SK-N-SH treated with all-trans-retinoic acid at 6 μM for 48 hours (cell line): ENCODE measurements at regions not wholly inside any gene's neighbourhood (a gene's known extent, or its start where the extent isn't known, plus 50 kb on each side); places are given as distances from the start of the nearest gene placed in this dataset.

Source experiments
- ATAC-seq: fragments of 200-7000 bp; cut with Tn5 transposase; 3 replicates; pipeline ENCODE4 v1.9.1; 2020; ENCODE audit warnings: mild to moderate bottlenecking, moderate library complexity
- ARNTL ChIP-seq: fragments of 450-650 bp; formaldehyde crosslinking; IDR thresholded peaks from 2 replicates; pipeline ENCODE4 v1.5.0; 2020; ENCODE audit warnings: low read depth, mild to moderate bottlenecking, moderate library complexity, borderline replicate concordance
- BACH2 ChIP-seq: fragments of 250-450 bp; sonication (Bioruptor Pico); IDR thresholded peaks from 2 replicates; pipeline ENCODE4 v1.9.0; 2021; ENCODE audit warnings: mild to moderate bottlenecking, borderline replicate concordance
- CSDC2 ChIP-seq: fragments of 250-450 bp; sonication (Bioruptor Pico); IDR thresholded peaks from 2 replicates; pipeline ENCODE4 v1.5.0; 2020; ENCODE audit warnings: mild to moderate bottlenecking, moderate library complexity
- CSRNP3 ChIP-seq: fragments of 250-450 bp; sonication (Bioruptor Pico); IDR thresholded peaks from 2 replicates; pipeline ENCODE4 v1.5.1; 2021; ENCODE audit warnings: mild to moderate bottlenecking, moderate library complexity
- ESRRG ChIP-seq: fragments of 250-450 bp; sonication (Bioruptor Pico); IDR thresholded peaks from 2 replicates; pipeline ENCODE4 v1.6.1; 2021; ENCODE audit warnings: mild to moderate bottlenecking
- GLIS3 ChIP-seq: fragments of 250-450 bp; sonication (Bioruptor Pico); IDR thresholded peaks from 2 replicates; pipeline ENCODE4 v1.5.0; 2020; ENCODE audit warnings: mild to moderate bottlenecking, moderate library complexity
- ISL1 ChIP-seq: fragments of 250-450 bp; sonication (Bioruptor Pico); IDR thresholded peaks from 2 replicates; pipeline ENCODE4 v2.1.2; 2022; ENCODE audit warnings: mild to moderate bottlenecking, moderate library complexity
- PATZ1 ChIP-seq: fragments of 250-450 bp; sonication (Bioruptor Pico); IDR thresholded peaks from 2 replicates; pipeline ENCODE4 v1.8.0; 2020; ENCODE audit warnings: mild to moderate bottlenecking, moderate library complexity, borderline replicate concordance
- PPARA ChIP-seq: fragments of 250-450 bp; sonication (Bioruptor Pico); IDR thresholded peaks from 2 replicates; pipeline ENCODE4 v1.5.0; 2020; ENCODE audit warnings: mild to moderate bottlenecking, borderline replicate concordance
- RARB ChIP-seq: fragments of 250-450 bp; sonication (Bioruptor Pico); IDR thresholded peaks from 2 replicates; pipeline ENCODE4 v1.8.0; 2021; ENCODE audit warnings: mild to moderate bottlenecking, moderate library complexity
- SNAI2 ChIP-seq: fragments of 250-450 bp; sonication (Bioruptor Pico); IDR thresholded peaks from 2 replicates; pipeline ENCODE4 v1.5.0; 2020; ENCODE audit warnings: mild to moderate bottlenecking, moderate library complexity
- TCF4 ChIP-seq: fragments of 250-450 bp; sonication (Bioruptor Pico); IDR thresholded peaks from 2 replicates; pipeline ENCODE4 v1.8.0; 2021; ENCODE audit warnings: mild to moderate bottlenecking, moderate library complexity, borderline replicate concordance
- TOX ChIP-seq: fragments of 250-450 bp; sonication (Bioruptor Pico); IDR thresholded peaks from 2 replicates; pipeline ENCODE4 v1.8.0; 2021; ENCODE audit warnings: mild to moderate bottlenecking, moderate library complexity, borderline replicate concordance
- TSHZ2 ChIP-seq: fragments of 250-450 bp; sonication (Bioruptor Pico); IDR thresholded peaks from 2 replicates; pipeline ENCODE4 v1.5.0; 2020; ENCODE audit warnings: mild to moderate bottlenecking, moderate library complexity
- ZC3H10 ChIP-seq: fragments of 250-450 bp; sonication (Bioruptor Pico); IDR thresholded peaks from 2 replicates; pipeline ENCODE4 v1.5.1; 2021; ENCODE audit warnings: mild to moderate bottlenecking, moderate library complexity
- ZFP3 ChIP-seq: fragments of 250-450 bp; sonication (Bioruptor Pico); IDR thresholded peaks from 2 replicates; pipeline ENCODE4 v1.5.0; 2020; ENCODE audit warnings: mild to moderate bottlenecking, moderate library complexity
- ZFP30 ChIP-seq: fragments of 450-650 bp; formaldehyde crosslinking; IDR thresholded peaks from 2 replicates; pipeline ENCODE4 v1.5.0; 2022; ENCODE audit warnings: mild to moderate bottlenecking, moderate library complexity
- ZNF70 ChIP-seq: fragments of 450-650 bp; formaldehyde crosslinking; IDR thresholded peaks from 2 replicates; pipeline ENCODE4 v1.5.0; 2020; ENCODE audit warnings: mild to moderate bottlenecking, moderate library complexity
- ZNF8 ChIP-seq: fragments of 450-650 bp; formaldehyde crosslinking; IDR thresholded peaks from 2 replicates; pipeline ENCODE4 v1.5.0; 2020; ENCODE audit warnings: mild to moderate bottlenecking, moderate library complexity
- TF ChIP-seq, protein P1 (sequence below): fragments of 250-450 bp; sonication (Bioruptor Pico); IDR thresholded peaks from 2 replicates; pipeline ENCODE4 v1.5.1; 2020; ENCODE audit warnings: low read depth, mild to moderate bottlenecking, moderate library complexity
- TF ChIP-seq, protein P2 (sequence below): fragments of 250-450 bp; sonication (Bioruptor Pico); IDR thresholded peaks from 2 replicates; pipeline ENCODE4 v1.8.0; 2021; ENCODE audit warnings: low read depth, mild to moderate bottlenecking, moderate library complexity, borderline replicate concordance

DNA sequence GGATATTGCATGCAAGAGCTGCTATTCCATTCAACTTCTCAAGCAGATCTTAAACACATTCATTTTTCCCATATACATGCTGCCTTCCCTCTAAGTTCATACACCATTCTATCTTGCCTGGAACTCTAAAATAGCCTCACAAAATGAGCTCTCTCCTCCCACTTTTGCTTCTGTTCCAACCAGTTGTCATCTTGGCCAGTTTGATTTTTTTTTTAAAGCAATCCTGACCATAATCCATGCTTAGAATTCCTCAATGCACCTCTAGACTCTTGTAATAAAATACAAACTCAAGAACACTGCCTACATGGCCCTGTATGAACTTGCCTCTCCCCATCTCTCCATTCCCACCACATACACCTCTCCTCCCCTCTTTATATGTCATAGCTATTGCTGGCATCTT lies 68.6 kb upstream of the NPHP3 start:
- no peak for ATAC-seq
- no peak for TF ChIP-seq GLIS3 (CRISPR knock-in tag)
- TF ChIP-seq ISL1: no peak
- no peak for TF ChIP-seq ZNF8 (CRISPR knock-in tag)
- TF ChIP-seq TSHZ2 (CRISPR knock-in tag): no peak
- TF ChIP-seq ZFP30 (CRISPR knock-in tag): no peak
- TF ChIP-seq CSDC2: no peak
- no peak for TF ChIP-seq ZC3H10 (CRISPR knock-in tag)
- no peak for TF ChIP-seq ZFP3 (CRISPR knock-in tag)
- TF ChIP-seq BACH2 (CRISPR knock-in tag): no peak
- TF ChIP-seq PPARA: no peak
- TF ChIP-seq ESRRG (CRISPR knock-in tag): no peak
- TF ChIP-seq TOX (CRISPR knock-in tag): no peak
- TF ChIP-seq PATZ1 (CRISPR knock-in tag): no peak
- no peak for TF ChIP-seq RARB (CRISPR knock-in tag)
- TF ChIP-seq ARNTL (CRISPR knock-in tag): no peak
- TF ChIP-seq, protein P1, sequence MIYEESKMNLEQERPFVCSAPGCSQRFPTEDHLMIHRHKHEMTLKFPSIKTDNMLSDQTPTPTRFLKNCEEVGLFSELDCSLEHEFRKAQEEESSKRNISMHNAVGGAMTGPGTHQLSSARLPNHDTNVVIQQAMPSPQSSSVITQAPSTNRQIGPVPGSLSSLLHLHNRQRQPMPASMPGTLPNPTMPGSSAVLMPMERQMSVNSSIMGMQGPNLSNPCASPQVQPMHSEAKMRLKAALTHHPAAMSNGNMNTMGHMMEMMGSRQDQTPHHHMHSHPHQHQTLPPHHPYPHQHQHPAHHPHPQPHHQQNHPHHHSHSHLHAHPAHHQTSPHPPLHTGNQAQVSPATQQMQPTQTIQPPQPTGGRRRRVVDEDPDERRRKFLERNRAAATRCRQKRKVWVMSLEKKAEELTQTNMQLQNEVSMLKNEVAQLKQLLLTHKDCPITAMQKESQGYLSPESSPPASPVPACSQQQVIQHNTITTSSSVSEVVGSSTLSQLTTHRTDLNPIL: no peak
- no peak for TF ChIP-seq SNAI2 (CRISPR knock-in tag)

GRCh38 chr3:132789959-132790358 lies 67.8 kb upstream of the NPHP3 start:
- ATAC-seq: no peak
- TF ChIP-seq TCF4 (CRISPR knock-in tag) (no peak), PATZ1 (CRISPR knock-in tag) (no peak), ZFP3 (CRISPR knock-in tag) (no peak), ZC3H10 (CRISPR knock-in tag) (no peak), CSDC2 (no peak), ZNF8 (CRISPR knock-in tag) (no peak), ZNF70 (CRISPR knock-in tag) (no peak)
- TF ChIP-seq, protein P2, sequence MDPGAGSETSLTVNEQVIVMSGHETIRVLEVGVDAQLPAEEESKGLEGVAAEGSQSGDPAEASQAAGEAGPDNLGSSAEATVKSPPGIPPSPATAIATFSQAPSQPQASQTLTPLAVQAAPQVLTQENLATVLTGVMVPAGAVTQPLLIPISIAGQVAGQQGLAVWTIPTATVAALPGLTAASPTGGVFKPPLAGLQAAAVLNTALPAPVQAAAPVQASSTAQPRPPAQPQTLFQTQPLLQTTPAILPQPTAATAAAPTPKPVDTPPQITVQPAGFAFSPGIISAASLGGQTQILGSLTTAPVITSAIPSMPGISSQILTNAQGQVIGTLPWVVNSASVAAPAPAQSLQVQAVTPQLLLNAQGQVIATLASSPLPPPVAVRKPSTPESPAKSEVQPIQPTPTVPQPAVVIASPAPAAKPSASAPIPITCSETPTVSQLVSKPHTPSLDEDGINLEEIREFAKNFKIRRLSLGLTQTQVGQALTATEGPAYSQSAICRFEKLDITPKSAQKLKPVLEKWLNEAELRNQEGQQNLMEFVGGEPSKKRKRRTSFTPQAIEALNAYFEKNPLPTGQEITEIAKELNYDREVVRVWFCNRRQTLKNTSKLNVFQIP (CRISPR knock-in tag): no peak

DNA sequence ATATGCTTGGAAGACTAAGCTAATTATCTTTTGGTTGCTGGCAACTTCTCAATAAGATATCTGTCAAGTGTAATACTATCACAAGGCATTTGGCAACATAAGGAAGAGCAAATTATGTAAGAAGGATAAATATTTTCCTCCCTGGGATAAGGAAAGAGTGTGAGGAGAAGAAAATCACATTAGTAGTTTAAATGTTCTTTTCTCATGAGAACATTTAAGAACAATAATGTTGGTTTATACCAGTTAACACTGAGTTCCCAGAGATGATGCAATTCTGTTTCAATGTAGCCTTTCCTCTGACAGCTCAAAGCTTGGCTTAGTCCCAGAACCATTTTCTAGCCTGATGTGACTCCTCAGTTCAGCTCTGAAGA lies 66.1 kb upstream of the NPHP3 start:
- peak; percentile 72 for ATAC-seq
- TF ChIP-seq GLIS3 (CRISPR knock-in tag): no peak
- TF ChIP-seq TSHZ2 (CRISPR knock-in tag): no peak
- TF ChIP-seq, protein P1: no peak
- no peak for TF ChIP-seq CSRNP3 (CRISPR knock-in tag)
- TF ChIP-seq RARB (CRISPR knock-in tag): no peak
- TF ChIP-seq ZFP30 (CRISPR knock-in tag): no peak
- TF ChIP-seq, protein P2 (CRISPR knock-in tag): 0 out of 2 replicates have a peak, but pooled peaks have one; percentile 59
- TF ChIP-seq PPARA: no peak
